Panc1 (cell line): ENCODE measurements at regions not wholly inside any gene's neighbourhood (a gene's known extent, or its start where the extent isn't known, plus 50 kb on each side); places are given as distances from the start of the nearest gene placed in this dataset.

ENCODE experiments used
- ATAC-seq: fragments of 200-7000 bp; cut with Tn5 transposase; 2 replicates; pipeline ENCODE4 v1.9.1; 2020; ENCODE audit warnings: mild to moderate bottlenecking, moderate library complexity
- BruUV-seq: library from RNA; stranded (reverse); fragments of 400-500 nt; replicated peaks from 2 replicates; lab custom pipeline; 2021; lab: Mats Ljungman, UMichigan
- CTCF ChIA-PET: fragments of 300-600 bp; sonication (Branson Sonifier 250); formaldehyde crosslinking; loops from one replicate; lab custom pipeline; 2022; ENCODE audit warnings: antibody characterized with exemption; lab: Charles Lee
- POLR2A ChIA-PET: fragments of 300-600 bp; sonication (Branson Sonifier 250); formaldehyde crosslinking; loops from one replicate; lab custom pipeline; 2022; ENCODE audit warnings: antibody characterized with exemption; lab: Charles Lee
- DNase-seq: peaks from one replicate; pipeline ENCODE4 v3.0.0-alpha.2; 2010; ENCODE audit warnings: low read depth, low spot score
- H3K27ac ChIP-seq: 2 replicates; pipeline ENCODE4 v1.5.1; 2011; ENCODE audit warnings: mild to moderate bottlenecking, low read length, inconsistent platforms
- H3K27me3 ChIP-seq: fragments of 200-500 bp; sonication (Bioruptor generic); 2 replicates; pipeline ENCODE4 v1.6.0; 2014; ENCODE audit warnings: low read length, inconsistent platforms; ENCODE audit not compliant: control insufficient read depth, insufficient read depth
- H3K36me3 ChIP-seq: fragments of 200-500 bp; sonication (Bioruptor generic); 2 replicates; pipeline ENCODE4 v1.5.1; 2014; ENCODE audit warnings: inconsistent platforms, mild to moderate bottlenecking, low read length, moderate library complexity; ENCODE audit not compliant: control insufficient read depth, insufficient read depth
- H3K4me1 ChIP-seq: 2 replicates; pipeline ENCODE4 v1.5.1; 2011; ENCODE audit warnings: inconsistent platforms, mild to moderate bottlenecking, low read length, moderate library complexity; ENCODE audit not compliant: control insufficient read depth, insufficient read depth
- H3K4me3 ChIP-seq, 2 experiments: 2 replicates each; pipeline ENCODE4 v1.5.1; 2011 to 2012; ENCODE audit warnings: low read depth in 2 of 2, low read length in 2 of 2, mild to moderate bottlenecking in 2 of 2, inconsistent platforms in 1 of 2, moderate library complexity in 1 of 2
- H3K9me3 ChIP-seq: fragments of 200-500 bp; sonication (Bioruptor generic); 2 replicates; pipeline ENCODE4 v1.5.1; 2014; ENCODE audit warnings: low read depth, mild to moderate bottlenecking, inconsistent platforms, low read length, moderate library complexity; ENCODE audit not compliant: control insufficient read depth, insufficient read depth
- CTCF ChIP-seq: fragments of 450-650 bp; IDR thresholded peaks from 2 replicates; pipeline ENCODE4 v1.5.1; 2017; ENCODE audit warnings: mild to moderate bottlenecking
- POLR2AphosphoS5 ChIP-seq: IDR thresholded peaks from 2 replicates; pipeline ENCODE4 v1.6.1; 2012; ENCODE audit warnings: mild to moderate bottlenecking, low read depth, low read length, moderate library complexity
- REST ChIP-seq, 2 experiments: IDR thresholded peaks; 2 replicates each; pipeline ENCODE4 v1.6.1; 2011 to 2012; ENCODE audit warnings: low read depth in 2 of 2, control low read depth in 1 of 2, low read length in 1 of 2, mild to moderate bottlenecking in 1 of 2, moderate library complexity in 1 of 2; ENCODE audit not compliant: insufficient read depth in 1 of 2
- SIN3A ChIP-seq: IDR thresholded peaks from 2 replicates; pipeline ENCODE4 v1.6.1; 2012; ENCODE audit warnings: low read depth, mild to moderate bottlenecking, low read length, moderate library complexity, borderline replicate concordance; ENCODE audit not compliant: insufficient read depth
- TCF7L2 ChIP-seq: IDR thresholded peaks from 2 replicates; pipeline ENCODE4 v1.6.1; 2011; ENCODE audit warnings: mild to moderate bottlenecking, low read depth, low read length, inconsistent platforms
- in situ Hi-C: cut with HindIII; loops from 2 replicates; pipeline ENCODE4 v1.10.0; 2016; ENCODE audit warnings: low sequenced_read_pairs, low pct_unique_long_range_greater_than_20kb
- intact Hi-C: fragments of 100-400 bp; cut with micrococcal nuclease; formaldehyde crosslinking; loops from one replicate; pipeline ENCODE4 v1.10.0; 2022; ENCODE audit not compliant: unreplicated experiment

- BruUV-seq = no TSS peak
- Histone ChIP-seq H3K27me3 (no peaks in the 10 kb centered on the region), H3K4me1 (no peaks in the 10 kb centered on the region), H3K9me3 (no peaks in the 10 kb centered on the region), H3K27ac (no peak overlapping the region), H3K4me3 (no peak overlapping the region), H3K36me3 (no peaks in the 10 kb centered on the region)
- no peak for DNase-seq
- intact Hi-C loops (no loop called here), in situ Hi-C loops (no loop called here)
- ChIA-PET POLR2A (no interaction called here), CTCF (no interaction called here)
- TF ChIP-seq TCF7L2 (no peak), SIN3A (no peak), CTCF (no peak), REST (IDR thresholded peaks at IDR 0.05; ENCODE audit: insufficient read depth in 1 of 2, low read depth in 2 of 2, low read length in 1 of 2) (no peak), POLR2AphosphoS5 (no peak)
- ATAC-seq = no peak
Measured at GRCh38 chr5:30390095-30390494, 803.4 kb upstream of the CDH6 start.

GRCh38 chr5:30387974-30388632, 805.4 kb upstream of the CDH6 start:
- ATAC-seq = no peak
- H3K4me3 ChIP-seq = no peak overlapping the region
- no peaks in the 10 kb centered on the region for H3K36me3 ChIP-seq
- intact Hi-C loops (no loop called here), in situ Hi-C loops (no loop called here)
- no peaks in the 10 kb centered on the region for H3K27me3 ChIP-seq
- no peaks in the 10 kb centered on the region for H3K4me1 ChIP-seq
- CTCF ChIA-PET = no interaction called here
- H3K27ac ChIP-seq = no peak overlapping the region
- no TSS peak for BruUV-seq
- POLR2A ChIA-PET = no interaction called here
- no peaks in the 10 kb centered on the region for H3K9me3 ChIP-seq
- no peak for DNase-seq
- no peak for TF ChIP-seq REST (IDR thresholded peaks at IDR 0.05; ENCODE audit: insufficient read depth in 1 of 2, low read depth in 2 of 2, low read length in 1 of 2)
- no peak for TF ChIP-seq POLR2AphosphoS5
- TF ChIP-seq TCF7L2 = no peak
- no peak for TF ChIP-seq SIN3A
- no peak for TF ChIP-seq CTCF
